AG20443 (cell line): ENCODE measurements at regions not wholly inside any gene's neighbourhood (a gene's known extent, or its start where the extent isn't known, plus 50 kb on each side); places are given as distances from the start of the nearest gene placed in this dataset.
"Not testable (repeated sequence)": the region's sequence is repeated elsewhere in the genome, so short reads cannot be mapped to it uniquely, and the experiment has no call there.

Source experiments
- DNase-seq: peaks from one replicate; pipeline ENCODE4 v3.0.0; 2012; ENCODE audit warnings: low spot score, mixed read lengths

GRCh38 chr2:61675204-61675603 lies 137.0 kb upstream of the XPO1 start:
- no peak for DNase-seq

- DNase-seq: no peak
Observed at GRCh38 chr2:61671561-61672315, 133.6 kb upstream of the XPO1 start.

GRCh38 chr2:61670591-61671501 lies 132.7 kb upstream of the XPO1 start:
- DNase-seq: peak; percentile 54

GRCh38 chr2:61664190-61664589 lies 126.0 kb upstream of the XPO1 start:
- no peak for DNase-seq

GRCh38 chr2:61662990-61663389 lies 124.8 kb upstream of the XPO1 start:
- no peak for DNase-seq

GRCh38 chr2:61660511-61661388 lies 122.6 kb upstream of the XPO1 start:
- DNase-seq: no peak

- peak; percentile 56 for DNase-seq
Observed at GRCh38 chr2:61658841-61659780, 121.0 kb upstream of the XPO1 start.

- DNase-seq: not testable (repeated sequence)
Observed at GRCh38 chr2:61649946-61650345, 111.8 kb upstream of the XPO1 start.

GRCh38 chr2:61649021-61649420 lies 110.9 kb upstream of the XPO1 start:
- DNase-seq: no peak

GRCh38 chr2:61647044-61647443 lies 108.9 kb upstream of the XPO1 start:
- DNase-seq: no peak

GRCh38 chr2:61645911-61646310 lies 107.8 kb upstream of the XPO1 start:
- peak; percentile 48 for DNase-seq

- DNase-seq: not testable (repeated sequence)
Observed at GRCh38 chr2:61643153-61643552, 105.0 kb upstream of the XPO1 start.

GRCh38 chr2:61640406-61640805 lies 102.2 kb upstream of the XPO1 start:
- DNase-seq: no peak

GRCh38 chr2:61639721-61640120 lies 101.6 kb upstream of the XPO1 start:
- DNase-seq: no peak

GRCh38 chr2:61636686-61637085 lies 98.5 kb upstream of the XPO1 start:
- DNase-seq: no peak

GRCh38 chr2:61634512-61634911 lies 96.4 kb upstream of the XPO1 start:
- no peak for DNase-seq

- DNase-seq: no peak
Observed at GRCh38 chr2:61633250-61633649, 95.1 kb upstream of the XPO1 start.

- DNase-seq: no peak
Observed at GRCh38 chr2:61632276-61633169, 94.4 kb upstream of the XPO1 start.

GRCh38 chr2:61631321-61631720 lies 93.2 kb upstream of the XPO1 start:
- DNase-seq: no peak

- DNase-seq: no peak
Observed at GRCh38 chr2:61626827-61627226, 88.7 kb upstream of the XPO1 start.
